NCI-H2081 (cell line): ENCODE measurements at regions not wholly inside any gene's neighbourhood (a gene's known extent, or its start where the extent isn't known, plus 50 kb on each side); places are given as distances from the start of the nearest gene placed in this dataset.
"Not testable (repeated sequence)": the region's sequence is repeated elsewhere in the genome, so short reads cannot be mapped to it uniquely, and the experiment has no call there.

ENCODE experiments used
- DNase-seq, 2 experiments: peaks; one replicate each; lab custom pipeline; 2025; lab: John Stamatoyannopoulos, UW

DNA sequence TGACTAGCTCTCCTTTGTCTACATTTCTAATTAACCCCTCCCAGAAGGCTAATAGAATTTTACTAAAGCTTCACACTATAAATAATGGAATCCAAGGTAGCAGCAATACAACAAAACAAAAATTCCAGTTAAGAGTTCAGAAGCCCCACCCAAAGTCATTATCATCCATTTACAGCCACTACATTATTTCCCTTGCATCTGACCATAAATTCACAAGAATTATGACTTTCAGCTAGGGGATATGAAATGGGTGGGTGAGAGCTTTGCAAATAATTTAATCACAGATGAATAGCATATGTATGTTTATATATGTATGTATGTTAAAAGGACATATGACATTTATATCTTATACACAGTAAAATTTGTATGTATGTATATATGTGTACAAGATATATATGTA, 65.3 kb upstream of the PTGDR start:
- DNase-seq = no peak

- no peak for DNase-seq
Observed at GRCh38 chr14:52190337-52190931, 77.1 kb upstream of the PTGDR start.

DNA sequence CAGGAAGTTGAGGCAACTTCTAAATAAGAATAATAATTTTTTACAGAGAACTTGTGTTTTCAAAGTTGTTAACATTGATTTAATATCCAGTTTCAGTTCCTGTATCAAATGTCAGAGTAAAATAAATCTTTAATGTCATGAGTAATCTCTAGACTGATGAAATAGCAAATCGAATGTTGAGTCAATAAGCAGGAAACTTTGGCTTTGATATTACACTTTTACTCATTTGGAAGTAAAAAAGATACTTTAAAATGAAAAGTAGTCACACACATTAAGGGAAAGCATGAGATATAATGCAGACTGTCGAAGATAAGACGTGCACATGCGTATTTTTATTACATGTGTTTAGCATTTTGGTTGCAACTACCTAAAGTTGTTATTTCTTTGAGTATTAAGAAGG, 78.2 kb upstream of the PTGDR start:
- DNase-seq = no peak

- DNase-seq = no peak
Observed at GRCh38 chr14:52188381-52188780, 79.1 kb upstream of the PTGDR start.

DNA sequence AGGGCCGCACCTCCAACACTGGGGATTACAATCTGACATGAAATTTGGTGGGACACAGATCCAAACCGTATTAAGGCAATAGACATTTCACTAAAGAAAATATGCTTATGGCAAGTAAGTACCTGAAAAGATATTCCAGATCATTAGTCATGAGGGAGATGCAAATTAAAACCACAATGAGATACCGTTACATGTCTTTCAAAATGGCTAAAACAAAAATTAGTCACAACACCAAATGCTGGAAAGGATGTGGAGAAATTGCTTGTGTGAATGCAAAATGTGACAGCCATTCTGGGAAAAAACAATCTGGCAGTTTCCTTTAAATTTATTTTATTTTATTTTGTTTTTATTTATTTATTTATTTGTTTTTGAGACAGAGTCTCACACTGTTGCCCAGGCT, 82.3 kb upstream of the PTGDR start:
- DNase-seq = no peak

DNA sequence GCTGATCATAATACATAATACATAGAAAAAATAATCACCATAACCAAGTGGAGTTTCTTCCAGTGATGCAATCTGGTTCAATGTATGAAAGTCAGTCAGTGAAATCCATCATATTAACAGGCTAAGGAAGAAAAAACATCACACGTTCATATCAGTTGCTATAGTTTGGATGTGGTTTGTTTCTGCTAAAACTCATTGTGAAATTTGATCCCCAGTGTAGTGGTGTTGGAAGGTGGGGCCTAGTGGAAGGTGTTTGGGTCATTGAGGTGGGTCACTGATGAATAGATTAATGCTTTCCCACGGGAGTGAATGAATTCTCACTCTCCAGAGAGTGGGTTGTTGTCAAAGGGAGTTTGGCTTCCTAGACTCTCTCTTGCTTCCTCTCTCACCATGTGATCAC, 84.6 kb upstream of the PTGDR start:
- no peak for DNase-seq

- DNase-seq = no peak
Observed at GRCh38 chr14:52179141-52179790, 88.2 kb upstream of the PTGDR start.

GRCh38 chr14:52175982-52176502, 91.5 kb upstream of the PTGDR start:
- no peak for DNase-seq

- not testable (repeated sequence) for DNase-seq
Observed at GRCh38 chr14:52171932-52172331, 95.6 kb upstream of the PTGDR start.

GRCh38 chr14:52166822-52167221, 98.0 kb upstream of the NID2 start:
- DNase-seq = no peak

DNA sequence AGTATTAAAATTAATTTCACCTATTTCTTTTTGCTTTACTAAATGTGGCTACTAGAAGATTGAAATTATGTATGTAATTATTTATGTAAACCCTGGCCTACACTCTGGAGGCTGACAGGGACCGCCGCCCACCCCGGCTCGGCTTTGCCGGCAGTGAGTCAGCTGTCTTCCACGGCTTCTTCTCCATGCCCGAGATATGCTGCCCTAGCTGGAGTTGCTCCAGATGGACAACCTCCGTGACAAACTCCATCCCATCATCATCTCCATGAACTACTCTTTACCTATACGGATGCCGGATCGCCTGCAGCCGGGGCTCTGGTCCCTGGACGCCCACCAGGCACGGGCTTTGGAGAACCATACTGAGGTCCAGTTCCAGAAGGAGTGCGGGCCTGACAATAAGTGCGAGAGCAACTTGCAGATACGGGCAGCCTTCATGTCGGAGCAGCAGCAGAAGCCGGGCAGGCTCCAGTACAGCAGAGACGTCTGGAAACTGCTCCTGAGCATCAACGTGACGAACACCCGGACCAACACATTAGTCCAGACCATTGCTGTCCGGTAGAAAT, 86.9 kb upstream of the NID2 start:
- DNase-seq = no peak

DNA sequence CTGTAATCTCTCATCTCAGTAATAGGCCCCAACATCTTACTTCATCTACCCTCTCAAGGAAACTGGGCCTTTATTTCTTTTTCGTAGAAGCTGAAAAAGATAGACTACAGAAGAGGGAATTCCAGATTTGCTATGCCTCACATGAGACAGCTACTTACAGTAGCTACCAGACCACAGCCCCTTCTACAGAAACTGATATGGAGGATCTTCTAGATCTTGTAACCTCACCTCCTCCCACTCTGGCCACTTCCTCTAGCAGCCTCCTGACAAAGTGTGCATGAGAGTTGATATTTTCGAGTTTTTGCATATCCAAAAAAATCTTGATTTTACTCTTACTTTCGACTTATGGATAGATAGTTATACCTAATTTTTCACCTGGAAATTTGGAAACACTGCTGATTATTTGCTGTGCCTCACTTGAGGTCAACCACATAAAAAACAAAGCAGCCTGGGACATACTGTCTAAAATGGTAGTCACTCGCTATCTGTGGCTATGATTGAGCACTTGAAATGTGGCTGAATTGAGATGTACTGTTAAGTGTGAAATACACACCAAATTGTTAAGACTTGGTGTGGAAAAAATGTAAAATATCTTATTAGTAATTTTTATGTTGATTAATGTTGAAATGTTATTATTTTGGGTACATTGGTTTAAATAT, 86.3 kb upstream of the NID2 start:
- no peak for DNase-seq

- DNase-seq = peak; percentile 20 to 70
Observed at GRCh38 chr14:52153939-52154338, 85.1 kb upstream of the NID2 start.

GRCh38 chr14:52150162-52150561, 81.3 kb upstream of the NID2 start:
- DNase-seq = no peak

DNA sequence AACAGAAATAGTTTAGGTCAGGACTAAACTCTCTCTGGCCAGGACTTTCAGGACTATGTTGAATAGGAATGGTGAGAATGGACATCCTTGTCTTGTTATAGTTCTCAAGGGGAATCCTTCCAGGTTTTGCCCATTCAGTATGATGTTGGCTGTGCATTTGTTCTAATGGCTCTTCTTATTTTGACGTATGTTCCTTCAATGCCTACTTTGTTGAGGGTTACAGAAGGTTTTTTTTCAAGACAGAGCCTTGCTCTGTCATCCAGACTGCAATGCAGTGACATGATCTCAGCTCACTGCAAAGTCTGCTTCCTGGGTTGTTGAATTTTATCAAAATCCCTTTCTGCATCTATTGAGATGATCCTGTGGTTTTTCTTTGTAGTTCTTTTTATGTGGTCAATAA, 79.5 kb upstream of the NID2 start:
- DNase-seq = no peak

- no peak for DNase-seq
Observed at GRCh38 chr14:52146504-52146903, 77.6 kb upstream of the NID2 start.

DNA sequence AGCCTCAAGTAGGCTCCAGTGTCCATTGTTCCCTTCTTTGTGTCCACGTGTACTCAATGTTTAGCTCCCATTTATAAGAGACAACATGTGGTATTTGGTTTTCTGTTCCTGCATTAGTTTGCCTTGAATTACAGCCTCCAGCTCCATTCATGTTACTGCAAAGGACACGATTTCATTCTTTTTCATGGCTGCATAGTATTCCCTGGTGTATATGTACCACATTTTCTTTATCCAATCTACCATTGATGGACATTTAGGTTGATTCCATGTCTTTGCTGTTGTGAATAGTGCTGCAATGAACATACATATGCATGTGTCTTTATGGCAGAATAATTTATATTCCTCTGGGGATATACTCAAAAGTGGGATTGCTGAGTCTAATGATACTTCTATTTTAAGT, 75.2 kb upstream of the NID2 start:
- DNase-seq = not testable (repeated sequence)

- no peak for DNase-seq
Observed at GRCh38 chr14:52142504-52142903, 73.6 kb upstream of the NID2 start.

DNA sequence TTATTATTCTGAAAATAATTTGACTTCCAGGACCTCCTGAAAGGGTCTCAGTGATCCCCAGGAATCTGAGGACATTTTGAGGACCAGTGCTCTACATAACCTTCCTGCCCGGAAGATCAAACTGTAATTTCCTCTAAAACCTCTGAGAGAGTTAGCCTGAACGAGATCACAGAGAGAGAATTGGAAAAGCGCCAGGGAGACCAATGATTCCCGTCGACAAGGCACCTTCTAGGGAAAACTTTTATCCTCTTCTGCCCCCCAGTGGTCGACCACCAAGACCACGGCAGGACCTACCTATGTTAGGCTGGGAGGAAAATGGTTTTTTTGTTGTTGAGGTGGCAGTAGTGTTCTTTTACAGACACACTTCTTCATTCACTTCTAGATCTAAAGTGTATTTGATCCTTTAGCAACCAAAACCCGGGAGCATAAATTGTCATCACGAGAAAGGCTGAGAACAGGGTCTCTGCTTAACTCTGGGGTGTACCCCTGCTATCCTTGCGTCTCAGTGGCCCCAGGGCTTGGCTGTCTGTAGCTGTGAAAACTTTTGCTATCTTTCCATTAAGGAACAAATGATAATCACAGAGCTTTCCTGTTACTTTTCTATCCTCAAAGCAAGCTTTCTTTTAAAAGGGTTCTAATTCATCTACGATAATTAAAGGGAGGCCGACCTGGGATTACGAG, 62.9 kb upstream of the NID2 start:
- peak; percentile 90 to 95 for DNase-seq

GRCh38 chr14:52129721-52130120, 60.9 kb upstream of the NID2 start:
- DNase-seq = no peak

DNA sequence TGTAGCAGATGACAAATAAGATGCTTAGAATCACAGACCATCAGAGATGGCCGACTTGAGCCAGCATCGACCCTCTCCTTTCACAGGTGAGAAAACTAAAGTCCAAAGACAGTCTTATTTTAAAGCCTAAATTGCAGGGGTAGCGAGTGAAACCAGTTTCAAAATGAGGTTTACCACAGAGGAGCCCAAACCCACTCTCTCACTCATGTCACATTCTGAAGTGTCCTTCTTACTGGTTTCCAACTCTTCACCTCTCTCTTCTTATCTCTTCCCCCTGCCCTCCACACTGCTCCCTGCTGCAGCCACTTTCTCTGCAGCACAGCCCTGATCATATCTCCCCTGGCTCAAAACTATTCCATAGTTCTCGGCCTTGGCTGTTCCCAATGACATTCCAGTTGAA, 57.0 kb upstream of the NID2 start:
- DNase-seq = no peak
